MCF 10A (cell line): ENCODE measurements at regions not wholly inside any gene's neighbourhood (a gene's known extent, or its start where the extent isn't known, plus 50 kb on each side); places are given as distances from the start of the nearest gene placed in this dataset.

ENCODE experiments used
- BruUV-seq: library from RNA; stranded (reverse); fragments of 400-500 nt; replicated peaks from 2 replicates; lab custom pipeline; 2021; lab: Mats Ljungman, UMichigan
- CTCF ChIA-PET: fragments of 300-600 bp; sonication (Branson Sonifier 250); formaldehyde crosslinking; extraction: SDS; loops from one replicate; lab custom pipeline; 2021; ENCODE audit warnings: antibody characterized with exemption, inconsistent platforms; lab: Yijun Ruan, JAX
- POLR2A ChIA-PET: fragments of 300-600, 350-650 bp; sonication (Branson Sonifier 250); formaldehyde crosslinking; extraction: SDS; loops from one replicate; lab custom pipeline; 2020; ENCODE audit warnings: antibody characterized with exemption, inconsistent platforms; lab: Yijun Ruan, JAX
- DNase-seq: peaks from one replicate; pipeline ENCODE4 v3.0.0-alpha.2; 2018; ENCODE audit not compliant: unreplicated experiment
- H3K27ac Mint-ChIP-seq: one replicate; pipeline ENCODE4 v1.8.0; 2022; ENCODE audit warnings: mild to moderate bottlenecking, low read depth, mixed read lengths; ENCODE audit not compliant: unreplicated experiment
- H3K27me3 Mint-ChIP-seq: one replicate; pipeline ENCODE4 v1.8.0; 2022; ENCODE audit warnings: mixed read lengths; ENCODE audit not compliant: insufficient read depth, unreplicated experiment
- H3K36me3 Mint-ChIP-seq: one replicate; pipeline ENCODE4 v1.8.0; 2022; ENCODE audit warnings: mild to moderate bottlenecking, moderate library complexity, mixed read lengths; ENCODE audit not compliant: insufficient read depth, unreplicated experiment
- H3K4me1 Mint-ChIP-seq: one replicate; pipeline ENCODE4 v1.8.0; 2022; ENCODE audit warnings: mixed read lengths; ENCODE audit not compliant: insufficient read depth, unreplicated experiment
- H3K4me3 Mint-ChIP-seq: one replicate; pipeline ENCODE4 v1.8.0; 2022; ENCODE audit warnings: mild to moderate bottlenecking, moderate library complexity, mixed read lengths; ENCODE audit not compliant: unreplicated experiment
- H3K9me3 Mint-ChIP-seq: one replicate; pipeline ENCODE4 v1.8.0; 2022; ENCODE audit warnings: mixed read lengths; ENCODE audit not compliant: unreplicated experiment
- CTCF ChIP-seq: fragments of 200-600 bp; IDR thresholded peaks from one replicate; pipeline ENCODE4 v1.8.0; 2022; ENCODE audit warnings: antibody characterized with exemption, mild to moderate bottlenecking; ENCODE audit not compliant: unreplicated experiment
- intact Hi-C: fragments of 100-400 bp; cut with micrococcal nuclease; formaldehyde crosslinking; loops from 2 replicates; pipeline ENCODE4 v1.14.1; 2022

GRCh38 chr7:25546306-25546705 lies 318.0 kb upstream of the NPVF start:
- H3K27ac Mint-ChIP-seq: no peak overlapping the region
- intact Hi-C loops: no loop called here
- CTCF ChIA-PET: interaction anchor here (0.6 kb wide), 1 partner anchor 285 kb away, joined by 3 read pairs; no protein-coding TSS in a partner anchor
- peaks cover 90% of the 10 kb centered on the region for H3K27me3 Mint-ChIP-seq
- no peak for DNase-seq
- H3K36me3 Mint-ChIP-seq: no peaks in the 10 kb centered on the region
- no peak overlapping the region for H3K4me3 Mint-ChIP-seq
- H3K9me3 Mint-ChIP-seq: no peaks in the 10 kb centered on the region
- POLR2A ChIA-PET: no interaction called here
- peaks cover 5% of the 10 kb centered on the region for H3K4me1 Mint-ChIP-seq
- BruUV-seq: no TSS peak
- no peak for TF ChIP-seq CTCF

DNA sequence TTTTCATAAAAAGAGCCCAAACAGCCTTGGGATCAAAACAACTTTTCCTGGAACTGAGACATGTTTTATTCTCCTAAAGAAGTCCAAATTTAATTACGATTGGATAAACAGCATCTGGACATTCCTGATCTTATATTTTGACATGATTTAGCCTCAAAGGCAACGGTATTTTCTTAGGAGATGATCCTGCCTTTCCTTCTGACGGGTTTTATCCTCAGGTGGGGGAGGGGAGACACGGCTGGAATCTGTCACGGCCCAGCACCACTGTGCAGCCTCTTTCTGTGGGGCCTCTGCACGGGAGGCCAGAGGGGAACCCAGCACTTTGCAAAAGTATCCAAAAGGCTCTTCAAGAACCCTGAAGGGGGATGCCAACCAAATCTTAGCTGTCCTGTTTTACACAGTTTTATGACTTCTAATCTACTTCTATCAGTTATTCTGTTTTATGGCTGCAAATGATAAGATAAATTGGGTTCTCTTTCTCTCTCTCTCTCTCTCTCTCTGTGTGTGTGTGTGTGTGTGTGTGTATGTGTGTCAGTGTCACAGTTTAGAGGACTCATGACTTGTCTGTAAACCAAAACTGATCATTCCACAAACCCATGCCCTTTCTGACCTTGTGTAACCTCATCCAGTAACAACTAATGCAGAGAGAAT lies 321.1 kb upstream of the NPVF start:
- no peak for TF ChIP-seq CTCF
- no peak for DNase-seq
- intact Hi-C loops: no loop called here
- ChIA-PET CTCF (interaction anchor here (1.5 kb wide), 1 partner anchor 16 kb away, joined by 4 read pairs; no protein-coding TSS in a partner anchor), POLR2A (no interaction called here)
- Mint-ChIP-seq H3K27ac (no peak overlapping the region), H3K4me1 (no peaks in the 10 kb centered on the region), H3K4me3 (no peak overlapping the region), H3K36me3 (no peaks in the 10 kb centered on the region), H3K9me3 (no peaks in the 10 kb centered on the region), H3K27me3 (peaks cover 87% of the 10 kb centered on the region)
- no TSS peak for BruUV-seq

DNA sequence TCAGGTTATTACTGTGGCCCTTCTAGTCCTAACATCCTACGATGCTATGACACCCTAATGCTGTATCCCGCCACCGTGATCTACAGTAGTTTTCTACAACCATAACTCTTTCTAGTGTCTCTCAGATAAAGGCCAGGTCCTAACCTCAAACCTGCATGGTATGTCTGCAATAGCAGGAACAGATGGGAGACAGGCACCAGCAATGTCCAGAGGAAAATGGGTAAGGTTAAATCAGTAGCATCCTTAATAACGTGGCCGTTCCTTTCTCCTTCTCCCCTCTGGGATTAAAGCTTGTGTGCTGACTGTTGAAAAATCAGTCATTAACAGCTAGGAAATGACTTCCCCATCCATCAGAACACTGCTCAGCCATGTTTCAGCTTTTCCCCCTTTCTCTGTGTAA lies 321.9 kb upstream of the NPVF start:
- Mint-ChIP-seq H3K36me3 (no peaks in the 10 kb centered on the region), H3K4me3 (no peak overlapping the region), H3K9me3 (no peaks in the 10 kb centered on the region), H3K27ac (no peak overlapping the region), H3K4me1 (no peaks in the 10 kb centered on the region), H3K27me3 (peaks cover 88% of the 10 kb centered on the region)
- ChIA-PET POLR2A (no interaction called here), CTCF (interaction anchor here (0.9 to 1.6 kb wide), 2 partner anchors 15 to 17 kb away, joined by 3 to 5 read pairs; no protein-coding TSS in a partner anchor)
- no peak for TF ChIP-seq CTCF
- no TSS peak for BruUV-seq
- intact Hi-C loops: no loop called here
- no peak for DNase-seq

DNA sequence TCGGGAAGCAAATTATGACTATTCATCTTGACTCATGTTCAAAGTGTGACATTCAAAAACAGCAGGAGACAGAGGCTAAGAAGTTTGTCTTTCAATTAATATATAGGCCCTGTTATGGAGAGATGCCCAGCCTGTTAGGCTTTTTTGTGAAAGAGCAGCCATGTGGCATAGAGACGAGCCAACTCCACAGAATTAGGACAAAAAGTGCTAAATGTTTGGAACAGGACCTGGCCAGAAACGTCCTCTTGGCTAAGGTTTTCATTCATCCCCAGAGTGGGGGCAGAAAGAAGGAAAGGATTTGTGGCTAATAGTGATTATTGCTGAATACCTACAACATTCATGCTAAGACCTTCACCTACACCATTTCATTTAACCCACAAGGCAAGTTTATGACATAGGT lies 324.7 kb upstream of the NPVF start:
- H3K27me3 Mint-ChIP-seq: peaks cover 97% of the 10 kb centered on the region
- TF ChIP-seq CTCF: no peak
- no peaks in the 10 kb centered on the region for H3K4me1 Mint-ChIP-seq
- BruUV-seq: no TSS peak
- no peak overlapping the region for H3K27ac Mint-ChIP-seq
- DNase-seq: no peak
- no peaks in the 10 kb centered on the region for H3K9me3 Mint-ChIP-seq
- H3K36me3 Mint-ChIP-seq: no peaks in the 10 kb centered on the region
- ChIA-PET POLR2A (no interaction called here), CTCF (interaction anchor here (0.6 to 0.8 kb wide), 3 partner anchors 9 to 158 kb away, joined by 3 read pairs; no protein-coding TSS in a partner anchor)
- intact Hi-C loops: no loop called here
- H3K4me3 Mint-ChIP-seq: no peak overlapping the region
